Left lung (tissue), 4 donors: ENCODE measurements at regions not wholly inside any gene's neighbourhood (a gene's known extent, or its start where the extent isn't known, plus 50 kb on each side); places are given as distances from the start of the nearest gene placed in this dataset.

Source experiments
- ATAC-seq: fragments of 200-7000 bp; cut with Tn5 transposase; one replicate; pipeline ENCODE4 v1.9.1; 2020; ENCODE audit warnings: moderate library complexity
- DNase-seq, 4 donors: peaks; one replicate each; pipeline ENCODE4 v3.0.0-alpha.2; 2013 to 2020
- H3K27ac ChIP-seq, 2 donors: fragments of 200-600 bp; sonication (generic) in 1 of 2; one replicate each; pipeline versions ENCODE4 v1.5.0 to v1.8.0; 2020 to 2021
- H3K27me3 ChIP-seq, 2 donors: fragments of 200-600 bp; sonication (generic) in 1 of 2; one replicate each; pipeline versions ENCODE4 v1.5.0 to v1.8.0; 2020 to 2021
- H3K36me3 ChIP-seq, 2 donors: fragments of 200-600 bp; sonication (generic) in 1 of 2; one replicate each; pipeline versions ENCODE4 v1.5.0 to v1.8.0; 2020 to 2021
- H3K4me1 ChIP-seq, 2 donors: fragments of 200-600 bp; one replicate each; pipeline ENCODE4 v1.8.0; 2021
- H3K4me3 ChIP-seq, 2 donors: fragments of 200-600 bp; sonication (generic) in 1 of 2; one replicate each; pipeline versions ENCODE4 v1.5.0 to v1.8.0; 2020 to 2021; ENCODE audit warnings: mild to moderate bottlenecking in 1 of 2
- H3K9me3 ChIP-seq, 2 donors: fragments of 200-600 bp; sonication (generic) in 1 of 2; one replicate each; pipeline versions ENCODE4 v1.5.0 to v1.8.0; 2020 to 2021
- intact Hi-C, 2 donors: fragments of 100-400 bp; cut with DNase I; formaldehyde crosslinking; loops; one replicate each; pipeline versions ENCODE4 v1.11.2 to v1.14.2; 2022
- TF ChIP-seq, protein P1 (sequence below), 2 donors: fragments of 200-600 bp; sonication (generic) in 1 of 2; IDR thresholded peaks; one replicate each; pipeline versions ENCODE4 v1.5.0 to v1.8.0; 2021; ENCODE audit warnings: antibody characterized with exemption in 2 of 2
- donor health status: DM: no; HTN: yes; CAD: no.
- donor health status: DM: no; HTN: no; CAD: no.

GRCh38 chr1:101167891-101168290 is 68.9 kb upstream of the S1PR1 start:
- H3K4me3 ChIP-seq = no peak overlapping the region
- DNase-seq (no peak), ATAC-seq (no peak)
- TF ChIP-seq, protein P1, sequence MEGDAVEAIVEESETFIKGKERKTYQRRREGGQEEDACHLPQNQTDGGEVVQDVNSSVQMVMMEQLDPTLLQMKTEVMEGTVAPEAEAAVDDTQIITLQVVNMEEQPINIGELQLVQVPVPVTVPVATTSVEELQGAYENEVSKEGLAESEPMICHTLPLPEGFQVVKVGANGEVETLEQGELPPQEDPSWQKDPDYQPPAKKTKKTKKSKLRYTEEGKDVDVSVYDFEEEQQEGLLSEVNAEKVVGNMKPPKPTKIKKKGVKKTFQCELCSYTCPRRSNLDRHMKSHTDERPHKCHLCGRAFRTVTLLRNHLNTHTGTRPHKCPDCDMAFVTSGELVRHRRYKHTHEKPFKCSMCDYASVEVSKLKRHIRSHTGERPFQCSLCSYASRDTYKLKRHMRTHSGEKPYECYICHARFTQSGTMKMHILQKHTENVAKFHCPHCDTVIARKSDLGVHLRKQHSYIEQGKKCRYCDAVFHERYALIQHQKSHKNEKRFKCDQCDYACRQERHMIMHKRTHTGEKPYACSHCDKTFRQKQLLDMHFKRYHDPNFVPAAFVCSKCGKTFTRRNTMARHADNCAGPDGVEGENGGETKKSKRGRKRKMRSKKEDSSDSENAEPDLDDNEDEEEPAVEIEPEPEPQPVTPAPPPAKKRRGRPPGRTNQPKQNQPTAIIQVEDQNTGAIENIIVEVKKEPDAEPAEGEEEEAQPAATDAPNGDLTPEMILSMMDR (IDR thresholded peaks at IDR 0.05) = no peak
- no peaks in the 10 kb centered on the region for H3K36me3 ChIP-seq
- H3K27ac ChIP-seq = no peak overlapping the region
- H3K9me3 ChIP-seq = no peaks in the 10 kb centered on the region
- no peaks in the 10 kb centered on the region for H3K27me3 ChIP-seq
- intact Hi-C loops = no loop called here
- peaks cover 0 to 15% of the 10 kb centered on the region in 2 donors for H3K4me1 ChIP-seq

- H3K27me3 ChIP-seq = no peaks in the 10 kb centered on the region
- no peak overlapping the region for H3K27ac ChIP-seq
- DNase-seq (no peak), ATAC-seq (no peak)
- no peaks in the 10 kb centered on the region for H3K9me3 ChIP-seq
- peaks cover 0 to 15% of the 10 kb centered on the region in 2 donors for H3K4me1 ChIP-seq
- H3K4me3 ChIP-seq = no peak overlapping the region
- no peaks in the 10 kb centered on the region for H3K36me3 ChIP-seq
- TF ChIP-seq, protein P1 (IDR thresholded peaks at IDR 0.05) = no peak
- intact Hi-C loops = no loop called here
These were observed 70.2 kb upstream of the S1PR1 start for GRCh38 chr1:101166583-101167120.

GRCh38 chr1:101165954-101166353 is 70.9 kb upstream of the S1PR1 start:
- ATAC-seq (no peak), DNase-seq (no peak)
- TF ChIP-seq, protein P1 (IDR thresholded peaks at IDR 0.05) = no peak
- H3K27me3 ChIP-seq = no peaks in the 10 kb centered on the region
- no peaks in the 10 kb centered on the region for H3K36me3 ChIP-seq
- no peak overlapping the region for H3K27ac ChIP-seq
- peaks cover 0 to 15% of the 10 kb centered on the region in 2 donors for H3K4me1 ChIP-seq
- H3K9me3 ChIP-seq = no peaks in the 10 kb centered on the region
- no peak overlapping the region for H3K4me3 ChIP-seq
- intact Hi-C loops = no loop called here

DNA sequence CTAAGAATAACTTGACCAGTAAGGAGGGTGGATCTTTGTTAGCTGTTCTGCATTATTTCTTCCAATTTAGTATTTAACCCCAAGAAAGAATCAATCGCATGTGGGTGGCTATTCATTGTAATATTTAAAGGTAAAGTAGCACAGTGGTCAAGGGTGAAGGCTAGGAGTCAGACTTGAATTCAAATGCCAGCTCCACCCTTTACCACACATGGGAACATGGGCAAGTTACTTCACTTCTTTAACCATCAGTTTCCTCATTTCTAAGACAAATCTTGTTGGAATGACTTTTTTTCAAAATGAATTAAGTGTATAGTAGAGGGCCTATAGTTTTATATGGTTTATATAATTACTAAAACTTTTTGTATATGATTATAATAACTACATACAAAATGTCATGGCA is 71.3 kb upstream of the S1PR1 start:
- no peaks in the 10 kb centered on the region for H3K36me3 ChIP-seq
- ATAC-seq = peak; percentile 26
- H3K4me3 ChIP-seq = no peak overlapping the region
- TF ChIP-seq, protein P1 (IDR thresholded peaks at IDR 0.05) = no peak
- no peaks in the 10 kb centered on the region for H3K9me3 ChIP-seq
- no peaks in the 10 kb centered on the region for H3K27me3 ChIP-seq
- H3K4me1 ChIP-seq = peaks cover 0 to 15% of the 10 kb centered on the region in 2 donors
- no peak for DNase-seq
- intact Hi-C loops = no loop called here
- no peak overlapping the region for H3K27ac ChIP-seq

GRCh38 chr1:101164776-101165175 is 72.0 kb upstream of the S1PR1 start:
- Histone ChIP-seq H3K27me3 (no peaks in the 10 kb centered on the region), H3K36me3 (no peaks in the 10 kb centered on the region), H3K4me1 (peaks cover 0 to 15% of the 10 kb centered on the region in 2 donors), H3K27ac (no peak overlapping the region), H3K4me3 (no peak overlapping the region), H3K9me3 (no peaks in the 10 kb centered on the region)
- DNase-seq (no peak), ATAC-seq (no peak)
- TF ChIP-seq, protein P1 (IDR thresholded peaks at IDR 0.05) = no peak
- intact Hi-C loops = no loop called here
